ENCODE measurements at regions not wholly inside any gene's neighbourhood (a gene's known extent, or its start where the extent isn't known, plus 50 kb on each side); places are given as distances from the start of the nearest gene placed in this dataset.

GRCh38 chr4:1506956-1507721 is 100.9 kb upstream of the NKX1-1 start:
- no peak for DNase-seq

GRCh38 chr4:1505511-1506460 is 99.5 kb upstream of the NKX1-1 start:
- DNase-seq: no peak

- no peak for DNase-seq
Measured at GRCh38 chr4:1504595-1505500, 98.6 kb upstream of the NKX1-1 start.

GRCh38 chr4:1503583-1504471 is 97.6 kb upstream of the NKX1-1 start:
- no peak for DNase-seq

GRCh38 chr4:1502976-1503375 is 96.7 kb upstream of the NKX1-1 start:
- no peak for DNase-seq

GRCh38 chr4:1502501-1502886 is 96.3 kb upstream of the NKX1-1 start:
- no peak for DNase-seq

- no peak for DNase-seq
Measured at GRCh38 chr4:1501754-1502500, 95.7 kb upstream of the NKX1-1 start.

GRCh38 chr4:1500966-1501753 is 94.9 kb upstream of the NKX1-1 start:
- DNase-seq: no peak

- no peak for DNase-seq
Measured at GRCh38 chr4:1500231-1500965, 94.2 kb upstream of the NKX1-1 start.

- DNase-seq: no peak
Measured at GRCh38 chr4:1499465-1499864, 93.2 kb upstream of the NKX1-1 start.

GRCh38 chr4:1497189-1497801 is 91.1 kb upstream of the NKX1-1 start:
- DNase-seq: no peak

GRCh38 chr4:1496116-1496642 is 89.9 kb upstream of the NKX1-1 start:
- no peak for DNase-seq

- no peak for DNase-seq
Measured at GRCh38 chr4:1495416-1496115, 89.3 kb upstream of the NKX1-1 start.

GRCh38 chr4:1494416-1495315 is 88.4 kb upstream of the NKX1-1 start:
- DNase-seq: no peak

GRCh38 chr4:1493540-1494287 is 87.5 kb upstream of the NKX1-1 start:
- DNase-seq: no peak
